HepG2 (cell line): ENCODE measurements at regions not wholly inside any gene's neighbourhood (a gene's known extent, or its start where the extent isn't known, plus 50 kb on each side); places are given as distances from the start of the nearest gene placed in this dataset.

Source experiments
- ATAC-seq: fragments of 200-7000 bp; cut with Tn5 transposase; 3 replicates; pipeline ENCODE4 v1.9.1; 2020; ENCODE audit warnings: mild to moderate bottlenecking, moderate library complexity
- BruUV-seq: library from RNA; stranded (reverse); fragments of 400-500 nt; replicated peaks from 2 replicates; lab custom pipeline; 2021; lab: Mats Ljungman, UMichigan
- CTCF ChIA-PET: fragments of 300-600 bp; formaldehyde crosslinking; extraction: SDS; loops from one replicate; lab custom pipeline; 2021; ENCODE audit warnings: low total read pairs, inconsistent platforms, low intra/inter-chr PET ratio; lab: Yijun Ruan, JAX
- POLR2A ChIA-PET: fragments of 350-600 bp; sonication (Branson Sonifier 250); formaldehyde crosslinking; loops from one replicate; lab custom pipeline; 2020; ENCODE audit warnings: antibody characterized with exemption, inconsistent platforms; lab: Yijun Ruan, JAX
- DNase-seq: peaks from one replicate; pipeline ENCODE4 v3.0.0-alpha.2; 2015; ENCODE audit warnings: low spot score
- FAIRE-seq: peaks from 3 replicates; lab custom pipeline; 2011; peaks lifted over from hg19 to GRCh38; lab: Jason Lieb, UNC
- H2AFZ ChIP-seq: one replicate; pipeline ENCODE4 v1.6.1; 2011; ENCODE audit warnings: low read length, inconsistent platforms
- H3K27ac ChIP-seq: fragments of 300-600 bp; 3 replicates; pipeline ENCODE4 v1.8.0; 2011; ENCODE audit warnings: mixed run types, mild to moderate bottlenecking, mixed read lengths, low read length, inconsistent platforms; ENCODE audit not compliant: insufficient read depth; ENCODE audit errors: extremely low read length
- H3K27me3 ChIP-seq, 2 experiments: fragments of 200-600 bp in 1 of 2; 2 replicates in 1 of 2; 3 replicates in 1 of 2; pipeline versions ENCODE4 v1.6.0 to v1.8.0; 2011; ENCODE audit warnings: low read length in 2 of 2, mild to moderate bottlenecking in 2 of 2, moderate library complexity in 2 of 2, inconsistent platforms in 1 of 2; ENCODE audit not compliant: insufficient read depth in 2 of 2, control insufficient read depth in 1 of 2
- H3K36me3 ChIP-seq, 2 experiments: fragments of 200-600 bp in 1 of 2; replicated peaks in 1 of 2; 2 replicates in 1 of 2; 3 replicates in 1 of 2; pipeline versions ENCODE4 v1.5.1 to v1.8.0; 2011; ENCODE audit warnings: low read length in 2 of 2, inconsistent platforms in 1 of 2; ENCODE audit not compliant: insufficient read depth in 2 of 2, control insufficient read depth in 1 of 2
- H3K4me1 ChIP-seq: 2 replicates; pipeline ENCODE4 v1.5.1; 2012; ENCODE audit warnings: low read length, inconsistent platforms; ENCODE audit not compliant: insufficient read depth
- H3K4me2 ChIP-seq: 2 replicates; pipeline ENCODE4 v1.6.0; 2011; ENCODE audit warnings: low read depth, low read length, inconsistent platforms
- H3K4me3 ChIP-seq, 3 experiments: fragments of 200-600 bp in 1 of 3; sonication (generic), shearing (Covaris generic) in 1 of 3; replicated peaks in 1 of 3; 2 replicates each; pipeline ENCODE4 v1.5.1; 2011 to 2016; ENCODE audit warnings: low read length in 3 of 3, inconsistent platforms in 2 of 3, low read depth in 2 of 3, mild to moderate bottlenecking in 2 of 3, control low read depth in 1 of 3, mixed read lengths in 1 of 3; ENCODE audit not compliant: insufficient read depth in 1 of 3
- H3K79me2 ChIP-seq: one replicate; pipeline ENCODE4 v1.6.1; 2011; ENCODE audit warnings: low read length, inconsistent platforms; ENCODE audit not compliant: insufficient read depth
- H3K9ac ChIP-seq: 2 replicates; pipeline ENCODE4 v1.6.0; 2011; ENCODE audit warnings: mild to moderate bottlenecking, low read depth, low read length, inconsistent platforms; ENCODE audit not compliant: insufficient read depth
- H3K9me3 ChIP-seq: 2 replicates; pipeline ENCODE4 v1.5.1; 2012; ENCODE audit warnings: mild to moderate bottlenecking, low read length
- H4K20me1 ChIP-seq: 2 replicates; pipeline ENCODE4 v1.6.0; 2011; ENCODE audit warnings: inconsistent platforms, mild to moderate bottlenecking, low read length, moderate library complexity; ENCODE audit not compliant: insufficient read depth
- BORCS8-MEF2B ChIP-seq: sonication (generic); formaldehyde crosslinking; IDR thresholded peaks from 2 replicates; pipeline ENCODE4 v1.8.0; 2022; ENCODE audit warnings: mild to moderate bottlenecking, missing genetic modification reagents
- DMAP1 ChIP-seq: IDR thresholded peaks from 2 replicates; pipeline ENCODE4 v1.6.1; 2016
- ESRRA ChIP-seq: sonication (generic); formaldehyde crosslinking; IDR thresholded peaks from 2 replicates; pipeline ENCODE4 v1.5.1; 2020; ENCODE audit warnings: mild to moderate bottlenecking, low read depth, missing genetic modification reagents
- NFIC ChIP-seq: IDR thresholded peaks from 2 replicates; pipeline ENCODE4 v1.6.1; 2012; ENCODE audit warnings: mild to moderate bottlenecking, low read length, inconsistent platforms
- NFKB2 ChIP-seq: sonication (generic); formaldehyde crosslinking; IDR thresholded peaks from 2 replicates; pipeline ENCODE4 v1.4.0; 2020; ENCODE audit warnings: missing genetic modification reagents, borderline replicate concordance
- RBM39 ChIP-seq: fragments of 200-400 bp; formaldehyde crosslinking; IDR thresholded peaks from one replicate; pipeline ENCODE4 v1.6.1; 2018; ENCODE audit warnings: antibody characterized with exemption, mild to moderate bottlenecking, low read depth, low read length; ENCODE audit not compliant: poor library complexity, severe bottlenecking
- RXRA ChIP-seq: sonication (generic); formaldehyde crosslinking; IDR thresholded peaks from 2 replicates; pipeline ENCODE4 v1.5.1; 2020; ENCODE audit warnings: missing genetic modification reagents
- SIX1 ChIP-seq: sonication (generic); formaldehyde crosslinking; IDR thresholded peaks from 2 replicates; pipeline ENCODE4 v1.4.0; 2020; ENCODE audit warnings: missing genetic modification reagents, borderline replicate concordance
- ZNF224 ChIP-seq: sonication (generic); formaldehyde crosslinking; IDR thresholded peaks from 2 replicates; pipeline ENCODE4 v1.5.0; 2020; ENCODE audit warnings: mild to moderate bottlenecking, missing genetic modification reagents
- ZNF34 ChIP-seq: sonication (generic); formaldehyde crosslinking; IDR thresholded peaks from 2 replicates; pipeline ENCODE4 v1.4.0; 2020; ENCODE audit warnings: mild to moderate bottlenecking, missing genetic modification reagents, borderline replicate concordance
- WGBS: methylation state at CpG from one replicate; pipeline ENCODE4 v1.1.6; 2017; ENCODE audit warnings: low lambda C conversion rate; 5-methylcytosine and 5-hydroxymethylcytosine counted together
- in situ Hi-C: cut with HindIII; loops from 2 replicates; pipeline ENCODE4 v1.10.0; 2017; ENCODE audit warnings: low pct_unique_long_range_greater_than_20kb; ENCODE audit not compliant: extremely low pct_ligation_motif_present
- intact Hi-C: fragments of 100-400 bp; cut with micrococcal nuclease; formaldehyde crosslinking; loops from one replicate; pipeline ENCODE4 v1.10.0; 2022; ENCODE audit not compliant: unreplicated experiment
- TF ChIP-seq, protein P1 (sequence below): sonication (generic); formaldehyde crosslinking; IDR thresholded peaks from 2 replicates; pipeline ENCODE4 v1.5.0; 2020; ENCODE audit warnings: missing genetic modification reagents
- TF ChIP-seq, protein P2 (sequence below), 2 experiments: fragments of 450-650 bp in 1 of 2; sonication (generic) in 1 of 2; formaldehyde crosslinking in 1 of 2; IDR thresholded peaks; 2 replicates each; pipeline versions ENCODE4 v1.6.1 to v1.8.0; 2016 to 2022; ENCODE audit warnings: antibody characterized with exemption in 1 of 2, mild to moderate bottlenecking in 1 of 2, missing genetic modification reagents in 1 of 2
- TF ChIP-seq, protein P3 (sequence below): sonication (generic); formaldehyde crosslinking; IDR thresholded peaks from 2 replicates; pipeline ENCODE4 v1.8.0; 2022; ENCODE audit warnings: mild to moderate bottlenecking, missing genetic modification reagents, moderate library complexity

DNA sequence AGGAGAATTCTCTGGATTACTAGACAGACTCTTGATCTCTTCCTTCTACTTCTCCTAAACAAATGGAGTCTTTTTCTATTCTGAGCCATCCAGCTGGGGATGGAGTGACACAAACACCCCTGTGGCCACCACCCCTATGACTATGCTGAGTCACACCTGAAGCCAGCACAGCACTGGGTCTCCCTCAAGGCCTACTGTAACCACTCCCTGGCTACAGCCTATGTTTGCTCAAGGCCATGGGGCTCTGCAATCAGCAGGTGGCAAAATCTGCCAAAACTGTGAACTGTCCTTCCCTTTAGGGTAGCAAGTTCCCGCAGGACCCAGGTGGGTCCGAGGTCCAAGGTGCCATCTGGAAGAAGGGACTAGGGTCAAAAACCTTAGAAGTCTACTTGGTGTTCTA is 132.3 kb downstream of the TINAG start:
- ChIA-PET POLR2A (no interaction called here), CTCF (no interaction called here)
- Histone ChIP-seq H3K9me3 (0 out of 2 replicates have a peak, but pooled peaks cover 6% of the 10 kb centered on the region), H2AFZ (no peak overlapping the region), H4K20me1 (no peaks in the 10 kb centered on the region), H3K4me2 (no peak overlapping the region), H3K79me2 (no peaks in the 10 kb centered on the region), H3K36me3 (no peaks in the 10 kb centered on the region), H3K27me3 (no peaks in the 10 kb centered on the region), H3K4me3 (no peak overlapping the region), H3K27ac (no peak overlapping the region), H3K4me1 (no peaks in the 10 kb centered on the region), H3K9ac (no peak overlapping the region)
- no peak for DNase-seq
- intact Hi-C loops: no loop called here
- 0% methylated on average over 2 of the region's 2 CpGs for WGBS
- TF ChIP-seq DMAP1 (CRISPR knock-in tag) (no peak), ZNF34 (CRISPR knock-in tag) (no peak), BORCS8-MEF2B (no peak), ZNF224 (no peak), NFKB2 (no peak), ESRRA (no peak), SIX1 (CRISPR knock-in tag) (no peak), RXRA (CRISPR knock-in tag) (no peak), RBM39 (no peak), NFIC (no peak)
- TF ChIP-seq, protein P1, sequence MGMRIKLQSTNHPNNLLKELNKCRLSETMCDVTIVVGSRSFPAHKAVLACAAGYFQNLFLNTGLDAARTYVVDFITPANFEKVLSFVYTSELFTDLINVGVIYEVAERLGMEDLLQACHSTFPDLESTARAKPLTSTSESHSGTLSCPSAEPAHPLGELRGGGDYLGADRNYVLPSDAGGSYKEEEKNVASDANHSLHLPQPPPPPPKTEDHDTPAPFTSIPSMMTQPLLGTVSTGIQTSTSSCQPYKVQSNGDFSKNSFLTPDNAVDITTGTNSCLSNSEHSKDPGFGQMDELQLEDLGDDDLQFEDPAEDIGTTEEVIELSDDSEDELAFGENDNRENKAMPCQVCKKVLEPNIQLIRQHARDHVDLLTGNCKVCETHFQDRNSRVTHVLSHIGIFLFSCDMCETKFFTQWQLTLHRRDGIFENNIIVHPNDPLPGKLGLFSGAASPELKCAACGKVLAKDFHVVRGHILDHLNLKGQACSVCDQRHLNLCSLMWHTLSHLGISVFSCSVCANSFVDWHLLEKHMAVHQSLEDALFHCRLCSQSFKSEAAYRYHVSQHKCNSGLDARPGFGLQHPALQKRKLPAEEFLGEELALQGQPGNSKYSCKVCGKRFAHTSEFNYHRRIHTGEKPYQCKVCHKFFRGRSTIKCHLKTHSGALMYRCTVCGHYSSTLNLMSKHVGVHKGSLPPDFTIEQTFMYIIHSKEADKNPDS (CRISPR knock-in tag): no peak
- TF ChIP-seq, protein P2, sequence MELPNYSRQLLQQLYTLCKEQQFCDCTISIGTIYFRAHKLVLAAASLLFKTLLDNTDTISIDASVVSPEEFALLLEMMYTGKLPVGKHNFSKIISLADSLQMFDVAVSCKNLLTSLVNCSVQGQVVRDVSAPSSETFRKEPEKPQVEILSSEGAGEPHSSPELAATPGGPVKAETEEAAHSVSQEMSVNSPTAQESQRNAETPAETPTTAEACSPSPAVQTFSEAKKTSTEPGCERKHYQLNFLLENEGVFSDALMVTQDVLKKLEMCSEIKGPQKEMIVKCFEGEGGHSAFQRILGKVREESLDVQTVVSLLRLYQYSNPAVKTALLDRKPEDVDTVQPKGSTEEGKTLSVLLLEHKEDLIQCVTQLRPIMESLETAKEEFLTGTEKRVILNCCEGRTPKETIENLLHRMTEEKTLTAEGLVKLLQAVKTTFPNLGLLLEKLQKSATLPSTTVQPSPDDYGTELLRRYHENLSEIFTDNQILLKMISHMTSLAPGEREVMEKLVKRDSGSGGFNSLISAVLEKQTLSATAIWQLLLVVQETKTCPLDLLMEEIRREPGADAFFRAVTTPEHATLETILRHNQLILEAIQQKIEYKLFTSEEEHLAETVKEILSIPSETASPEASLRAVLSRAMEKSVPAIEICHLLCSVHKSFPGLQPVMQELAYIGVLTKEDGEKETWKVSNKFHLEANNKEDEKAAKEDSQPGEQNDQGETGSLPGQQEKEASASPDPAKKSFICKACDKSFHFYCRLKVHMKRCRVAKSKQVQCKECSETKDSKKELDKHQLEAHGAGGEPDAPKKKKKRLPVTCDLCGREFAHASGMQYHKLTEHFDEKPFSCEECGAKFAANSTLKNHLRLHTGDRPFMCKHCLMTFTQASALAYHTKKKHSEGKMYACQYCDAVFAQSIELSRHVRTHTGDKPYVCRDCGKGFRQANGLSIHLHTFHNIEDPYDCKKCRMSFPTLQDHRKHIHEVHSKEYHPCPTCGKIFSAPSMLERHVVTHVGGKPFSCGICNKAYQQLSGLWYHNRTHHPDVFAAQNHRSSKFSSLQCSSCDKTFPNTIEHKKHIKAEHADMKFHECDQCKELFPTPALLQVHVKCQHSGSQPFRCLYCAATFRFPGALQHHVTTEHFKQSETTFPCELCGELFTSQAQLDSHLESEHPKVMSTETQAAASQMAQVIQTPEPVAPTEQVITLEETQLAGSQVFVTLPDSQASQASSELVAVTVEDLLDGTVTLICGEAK (IDR thresholded peaks at IDR 0.05): no peak
- TF ChIP-seq, protein P2 (CRISPR knock-in tag; IDR thresholded peaks at IDR 0.05): no peak
- TF ChIP-seq, protein P3, sequence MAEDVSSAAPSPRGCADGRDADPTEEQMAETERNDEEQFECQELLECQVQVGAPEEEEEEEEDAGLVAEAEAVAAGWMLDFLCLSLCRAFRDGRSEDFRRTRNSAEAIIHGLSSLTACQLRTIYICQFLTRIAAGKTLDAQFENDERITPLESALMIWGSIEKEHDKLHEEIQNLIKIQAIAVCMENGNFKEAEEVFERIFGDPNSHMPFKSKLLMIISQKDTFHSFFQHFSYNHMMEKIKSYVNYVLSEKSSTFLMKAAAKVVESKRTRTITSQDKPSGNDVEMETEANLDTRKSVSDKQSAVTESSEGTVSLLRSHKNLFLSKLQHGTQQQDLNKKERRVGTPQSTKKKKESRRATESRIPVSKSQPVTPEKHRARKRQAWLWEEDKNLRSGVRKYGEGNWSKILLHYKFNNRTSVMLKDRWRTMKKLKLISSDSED (CRISPR knock-in tag): no peak
- in situ Hi-C loops: no loop called here
- BruUV-seq: no TSS peak
- FAIRE-seq: no peak
- ATAC-seq: no peak
